HL-60/S4 treated with phorbol 12-myristate 13-acetate at 8.2 ng/mL for 4 days and 3 days (cell line): ENCODE measurements at regions not wholly inside any gene's neighbourhood (a gene's known extent, or its start where the extent isn't known, plus 50 kb on each side); places are given as distances from the start of the nearest gene placed in this dataset.

ENCODE experiments used
- in situ Hi-C: fragments of 300-500 bp; cut with MboI; formaldehyde crosslinking; loops from 2 replicates; pipeline ENCODE4 v1.15.0; 2022; ENCODE audit warnings: low sequenced_read_pairs

GRCh38 chr12:25712169-25712568, 159.1 kb upstream of the LMNTD1 start:
- in situ Hi-C loops, result no loop called here

DNA sequence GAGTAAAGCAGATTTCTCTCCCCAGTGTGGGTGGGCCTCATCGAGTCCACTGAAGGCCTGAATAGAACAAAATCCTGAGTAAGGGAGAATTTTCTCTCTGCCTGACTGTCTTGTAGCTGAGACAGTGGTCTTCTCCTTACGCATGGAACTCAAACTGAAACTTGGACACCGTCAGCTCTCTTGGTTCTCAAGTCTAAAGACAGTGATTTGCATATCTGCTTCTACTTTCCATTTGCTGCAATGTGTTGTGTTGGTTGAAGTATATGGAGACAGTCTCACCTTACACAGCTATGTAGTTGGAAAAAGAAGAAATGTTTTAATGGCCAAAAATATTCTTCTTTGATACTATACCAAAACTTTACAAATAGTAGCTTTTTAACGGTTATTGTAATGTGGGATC, 160.2 kb upstream of the LMNTD1 start:
- in situ Hi-C loops, result no loop called here

DNA sequence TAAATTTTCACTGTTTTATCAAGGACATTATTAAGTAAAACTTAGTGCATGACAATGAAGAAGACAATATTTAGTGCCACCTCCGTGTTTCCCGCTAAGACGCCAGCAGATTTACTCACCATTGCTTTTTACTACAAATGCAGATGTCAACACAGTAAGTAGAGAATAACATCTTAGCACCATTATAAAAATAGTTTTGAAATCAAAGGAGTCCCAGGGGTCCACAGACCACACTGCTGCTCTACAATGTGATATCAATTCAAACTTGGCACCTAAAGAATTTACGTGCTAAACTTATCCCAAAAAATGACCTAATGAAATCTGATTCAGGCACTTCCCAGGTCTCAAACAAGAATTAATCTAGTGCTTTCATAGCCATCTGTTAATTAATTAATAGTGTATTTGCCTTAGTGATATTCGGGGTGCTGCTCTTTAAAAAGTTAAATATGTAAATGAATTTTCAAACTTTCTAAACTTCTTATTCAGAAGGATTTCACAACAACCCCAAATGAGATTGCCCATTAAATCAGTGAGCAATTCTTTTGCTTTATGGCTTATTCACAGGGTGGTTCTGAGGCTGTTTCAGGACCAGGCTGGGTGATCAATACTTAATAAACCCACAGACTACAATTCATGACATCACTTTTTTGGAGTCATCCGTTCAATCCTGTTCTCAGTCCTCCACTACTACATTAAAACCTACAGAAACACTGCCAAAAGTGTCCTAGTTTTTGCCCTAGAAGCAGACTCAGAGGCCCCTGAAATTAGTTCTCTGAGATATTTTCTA, 161.3 kb upstream of the LMNTD1 start:
- in situ Hi-C loops, result no loop called here

DNA sequence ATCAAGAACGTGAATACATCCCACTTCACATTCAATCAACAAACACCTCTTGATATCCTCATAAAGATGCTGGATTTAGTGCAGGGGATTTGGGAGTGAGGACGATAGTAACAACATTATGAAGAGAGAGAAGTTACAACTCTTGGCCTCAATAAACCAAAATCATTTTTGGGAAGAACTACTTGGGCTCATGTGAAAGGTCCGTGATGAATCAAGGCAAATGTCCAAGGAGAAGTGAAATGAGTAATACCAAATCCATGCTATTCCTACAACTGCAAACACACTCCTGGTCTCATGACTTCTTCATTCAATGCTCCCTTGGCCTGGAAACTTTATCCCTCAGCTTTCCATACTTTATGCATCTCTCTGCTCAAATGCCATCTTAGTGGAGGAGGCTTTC, 162.0 kb upstream of the LMNTD1 start:
- in situ Hi-C loops, result no loop called here

DNA sequence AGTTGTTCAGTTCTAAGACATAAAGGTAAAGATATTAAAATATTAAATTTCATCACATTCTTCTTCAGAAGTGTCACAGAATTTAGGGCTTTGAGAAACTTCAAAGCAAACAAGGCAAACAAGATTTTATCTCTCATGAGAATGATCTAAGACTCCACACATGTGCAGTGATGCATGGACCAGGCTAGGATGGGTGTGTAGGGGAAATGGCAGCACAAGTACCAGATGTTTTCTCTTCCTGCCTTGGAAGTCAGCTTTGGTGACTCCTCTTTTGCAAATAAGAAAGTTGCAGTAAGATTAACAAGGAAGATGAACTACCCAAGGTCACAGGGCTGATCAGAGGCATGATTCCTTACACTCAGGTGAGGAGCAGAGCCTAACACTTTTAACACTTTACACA, 163.8 kb upstream of the LMNTD1 start:
- in situ Hi-C loops, result no loop called here

- in situ Hi-C loops, result no loop called here
Measured at GRCh38 chr12:25717552-25717951, 164.5 kb upstream of the LMNTD1 start.

DNA sequence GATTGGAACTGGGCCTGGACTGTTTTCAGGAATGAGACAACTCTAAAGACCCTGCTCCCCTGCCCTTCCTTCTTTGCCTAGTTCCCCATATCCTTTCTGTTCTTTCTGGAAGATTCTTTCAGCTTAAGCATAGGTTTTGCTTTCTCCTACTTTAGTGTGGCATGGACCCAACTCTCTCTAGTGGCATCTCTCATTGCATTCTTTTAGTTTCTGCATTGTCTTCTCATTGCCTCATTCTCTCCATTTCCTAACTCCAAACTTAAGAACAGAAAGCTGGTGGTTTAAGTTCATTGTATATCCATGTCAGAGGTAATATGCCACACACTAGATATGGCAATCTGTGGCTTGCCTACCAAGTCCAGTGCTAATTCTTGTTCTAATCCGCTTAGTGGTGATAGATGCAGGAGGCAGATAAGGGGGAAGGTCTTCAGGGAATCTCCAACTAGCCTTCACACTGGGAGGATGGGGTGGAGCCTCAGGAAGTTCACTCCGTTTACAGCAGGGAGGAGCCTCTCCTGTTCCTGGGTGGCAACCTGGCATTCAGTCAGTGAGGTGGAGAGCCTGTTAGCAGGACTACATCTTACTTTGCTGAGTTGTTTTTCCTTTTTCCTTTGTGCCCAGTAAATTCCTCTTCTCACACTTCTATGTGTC, 165.1 kb upstream of the LMNTD1 start:
- in situ Hi-C loops, result no loop called here

GRCh38 chr12:25719505-25719904, 166.4 kb upstream of the LMNTD1 start:
- in situ Hi-C loops, result no loop called here

DNA sequence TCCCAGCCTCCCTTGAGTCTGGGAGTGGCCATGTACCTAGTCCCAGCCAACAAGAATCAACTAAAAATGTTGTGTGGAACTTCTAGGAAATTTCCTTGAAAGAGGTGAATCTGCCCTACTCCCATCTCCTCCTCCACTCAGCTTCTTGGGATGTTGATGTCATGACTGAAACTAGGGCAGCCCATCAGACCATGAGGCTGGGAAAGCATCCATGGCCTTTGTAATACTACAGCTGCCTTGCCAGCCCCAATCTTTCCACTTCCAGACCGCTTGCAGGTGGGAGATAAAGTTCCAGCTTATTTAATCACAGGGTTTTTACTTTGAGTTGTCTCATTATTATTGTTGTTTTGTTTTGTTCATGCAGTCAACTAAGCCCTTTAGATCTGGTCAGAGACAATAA, 170.3 kb upstream of the LMNTD1 start:
- in situ Hi-C loops, result no loop called here

- in situ Hi-C loops, result no loop called here
Measured at GRCh38 chr12:25723921-25724491, 170.9 kb upstream of the LMNTD1 start.

- in situ Hi-C loops, result no loop called here
Measured at GRCh38 chr12:25725470-25725869, 172.4 kb upstream of the LMNTD1 start.

GRCh38 chr12:25725931-25726330, 172.8 kb upstream of the LMNTD1 start:
- in situ Hi-C loops, result no loop called here

- in situ Hi-C loops, result no loop called here
Measured at GRCh38 chr12:25728056-25728595, 175.0 kb upstream of the LMNTD1 start.

DNA sequence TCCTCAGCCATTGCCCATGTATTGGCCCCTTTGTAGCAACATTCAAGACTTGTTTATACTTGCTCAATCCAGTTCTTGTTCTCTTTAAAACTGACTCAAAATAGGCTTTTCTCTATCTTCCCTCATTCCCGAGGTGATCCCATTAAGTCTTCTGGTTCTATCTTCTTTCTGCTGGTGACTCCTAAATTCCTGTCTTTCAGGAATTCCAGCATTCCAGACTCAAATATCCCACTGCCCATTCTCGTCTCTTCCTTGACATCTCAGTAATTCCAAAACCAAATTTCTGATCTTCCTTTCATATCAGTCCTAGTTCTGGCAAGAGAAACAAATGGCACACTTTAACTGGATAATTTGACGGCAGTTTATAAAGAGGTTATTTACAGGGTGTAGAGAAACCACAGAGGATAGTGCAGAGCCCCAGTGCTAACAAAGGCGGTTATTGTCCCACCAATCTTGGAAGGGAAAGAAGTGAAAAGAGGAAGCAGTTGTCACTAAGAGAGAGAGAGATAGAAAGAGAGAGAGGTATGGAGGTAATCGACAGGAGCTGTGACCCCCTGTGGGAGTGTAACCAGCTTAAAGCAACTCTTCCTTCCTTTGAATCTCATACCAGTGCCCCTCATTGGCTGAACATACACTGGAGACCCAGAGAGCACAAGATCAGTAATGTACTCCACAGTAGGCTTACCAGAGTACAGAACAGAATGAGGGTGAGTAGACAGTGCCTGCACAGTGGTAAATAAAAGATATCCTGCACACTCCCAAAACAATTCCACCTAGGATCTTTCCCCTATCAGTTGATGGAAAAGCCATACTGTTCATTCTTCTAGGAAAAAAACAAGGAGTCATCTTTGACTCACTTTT, 177.6 kb upstream of the LMNTD1 start:
- in situ Hi-C loops, result no loop called here

- in situ Hi-C loops, result no loop called here
Measured at GRCh38 chr12:25733541-25733940, 180.5 kb upstream of the LMNTD1 start.

GRCh38 chr12:25734529-25735180, 181.6 kb upstream of the LMNTD1 start:
- in situ Hi-C loops, result no loop called here

DNA sequence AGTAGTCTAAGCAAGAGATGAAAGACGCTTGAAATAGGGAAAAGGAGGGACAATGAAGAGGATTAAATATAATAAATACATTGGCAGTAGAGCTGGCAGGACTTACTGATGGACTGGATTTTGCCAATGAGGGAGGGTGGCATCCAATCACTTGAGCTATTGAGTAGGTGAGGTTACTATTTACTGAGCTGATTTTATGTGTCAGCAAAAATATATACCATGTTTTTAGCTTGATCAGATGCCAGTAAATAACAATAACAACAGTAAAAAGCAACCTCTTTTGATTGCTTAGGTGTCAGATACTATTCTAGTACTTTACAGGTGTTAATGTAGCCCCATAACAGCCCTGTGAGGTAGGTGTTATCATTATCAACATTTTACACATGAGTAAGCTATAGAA, 187.5 kb upstream of the LMNTD1 start:
- in situ Hi-C loops, result no loop called here

DNA sequence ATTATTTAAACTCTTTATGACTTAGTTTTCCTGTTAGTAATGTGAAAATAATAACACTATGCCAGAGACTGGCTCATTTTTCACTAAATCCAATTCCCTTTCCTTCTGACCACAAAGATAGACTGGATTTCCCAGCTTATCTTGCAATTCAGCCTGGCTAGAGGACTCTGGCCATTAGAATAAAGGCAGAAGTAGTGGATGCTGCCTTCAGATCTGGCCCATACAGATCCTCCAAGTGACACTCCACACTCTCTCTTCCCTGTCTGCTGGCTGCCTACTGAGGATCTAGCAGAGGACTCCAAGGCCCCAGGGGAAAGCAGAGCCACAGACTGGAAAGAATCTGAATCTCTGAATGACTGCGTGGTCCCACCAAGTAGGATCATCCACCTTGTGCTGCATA, 188.8 kb upstream of the LMNTD1 start:
- in situ Hi-C loops, result no loop called here

DNA sequence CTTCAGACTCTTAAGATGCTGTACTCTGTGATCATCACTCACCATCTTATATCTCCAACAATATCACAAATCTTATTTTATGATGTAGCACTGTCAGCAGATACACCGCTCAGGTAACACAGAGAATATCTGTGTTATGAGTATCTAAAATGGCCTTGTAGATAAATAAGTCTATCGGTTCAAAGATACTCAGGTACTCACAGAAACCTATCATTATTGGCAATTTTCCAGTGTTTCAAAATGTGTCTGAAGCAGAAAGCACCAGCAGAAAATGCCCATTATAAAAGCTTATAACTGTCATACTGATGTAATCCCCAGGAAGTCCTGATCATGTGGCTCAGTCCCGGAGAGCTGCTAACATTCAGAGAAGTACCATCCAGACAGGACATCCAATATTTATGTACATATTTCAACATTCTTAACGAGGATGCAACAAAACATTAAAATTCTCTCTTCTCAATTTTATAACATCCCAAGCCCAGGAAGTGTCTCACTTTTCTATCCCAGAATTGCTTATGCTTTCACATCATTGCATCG, 190.7 kb upstream of the LMNTD1 start:
- in situ Hi-C loops, result no loop called here

GRCh38 chr12:25744313-25744712, 191.2 kb upstream of the LMNTD1 start:
- in situ Hi-C loops, result no loop called here
